ENCODE measurements at regions not wholly inside any gene's neighbourhood (a gene's known extent, or its start where the extent isn't known, plus 50 kb on each side); places are given as distances from the start of the nearest gene placed in this dataset.

GRCh38 chr21:18157406-18157805, 87.2 kb upstream of the CHODL start:
- TF ChIP-seq POLR2AphosphoS5 (IDR thresholded peaks at IDR 0.05) (no peak), CTCF (IDR thresholded peaks at IDR 0.05) (no peak), POLR2A (IDR thresholded peaks at IDR 0.05) (no peak), EP300 (IDR thresholded peaks at IDR 0.05) (no peak)
